ENCODE measurements at regions not wholly inside any gene's neighbourhood (a gene's known extent, or its start where the extent isn't known, plus 50 kb on each side); places are given as distances from the start of the nearest gene placed in this dataset.

DNA sequence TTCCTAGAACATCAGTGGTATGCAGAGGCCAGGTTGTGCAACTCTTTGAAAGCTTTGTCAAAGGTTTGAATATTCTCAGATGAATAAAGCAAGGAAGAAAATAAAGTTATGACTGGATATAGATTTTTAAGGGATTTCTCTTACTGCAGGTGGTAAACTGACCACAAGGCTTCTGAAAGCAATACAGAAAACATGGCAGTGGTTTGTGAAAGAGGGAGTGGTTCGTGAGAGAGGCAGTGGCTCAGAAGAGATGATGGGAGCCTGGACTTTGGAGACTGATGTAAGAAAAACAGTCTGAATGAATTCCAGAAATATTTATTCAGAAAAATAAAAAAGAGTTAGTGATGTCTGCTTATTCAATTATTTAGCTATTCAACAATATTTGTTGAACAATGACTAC, 380.4 kb upstream of the CTNND2 start:
- TF ChIP-seq JUND (IDR thresholded peaks at IDR 0.05; ENCODE audit: low read length) (no peak), CBX8 (IDR thresholded peaks at IDR 0.05; ENCODE audit: borderline replicate concordance, low read depth, low read length) (no peak), POLR2AphosphoS5 (IDR thresholded peaks at IDR 0.05; ENCODE audit: low read depth, low read length) (no peak), TAF7 (optimal IDR thresholded peaks at IDR 0.05; ENCODE audit: borderline replicate concordance, low read depth, low read length) (no peak), POLR2A (IDR thresholded peaks at IDR 0.05; ENCODE audit: control extremely low read depth in 1 of 2, low read depth in 2 of 2, low read length in 2 of 2) (no peak), NRF1 (IDR thresholded peaks at IDR 0.05; ENCODE audit: low read depth, low read length) (no peak), YY1 (IDR thresholded peaks at IDR 0.05; ENCODE audit: low read depth, low read length) (no peak), CTCF (IDR thresholded peaks at IDR 0.05; ENCODE audit: control extremely low read depth in 1 of 3, insufficient read depth in 1 of 3, low read depth in 1 of 3, low read length in 3 of 3) (no peak)
- TF ChIP-seq, protein P1, sequence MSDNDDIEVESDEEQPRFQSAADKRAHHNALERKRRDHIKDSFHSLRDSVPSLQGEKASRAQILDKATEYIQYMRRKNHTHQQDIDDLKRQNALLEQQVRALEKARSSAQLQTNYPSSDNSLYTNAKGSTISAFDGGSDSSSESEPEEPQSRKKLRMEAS (IDR thresholded peaks at IDR 0.05), result no peak

Data from H1 (cell line).